ENCODE measurements at regions not wholly inside any gene's neighbourhood (a gene's known extent, or its start where the extent isn't known, plus 50 kb on each side); places are given as distances from the start of the nearest gene placed in this dataset.

DNA sequence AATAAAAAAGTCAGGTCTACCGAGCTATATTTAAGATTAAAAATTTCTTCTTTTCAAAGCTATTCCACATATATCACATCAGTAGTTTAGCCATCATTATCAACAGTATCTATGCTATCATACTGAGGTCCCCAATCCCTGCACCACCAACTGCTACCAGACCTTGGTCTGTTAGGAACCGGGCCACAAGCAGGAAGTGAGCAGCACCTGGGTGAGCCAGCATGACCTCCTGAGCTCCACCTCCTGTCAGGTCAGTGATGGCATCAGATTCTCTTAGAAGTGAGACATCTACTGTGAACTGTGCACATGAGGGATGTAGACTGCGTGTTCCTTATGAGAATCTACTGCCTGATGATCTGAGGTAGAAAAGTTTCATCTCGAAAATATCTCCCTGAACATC is 632.1 kb upstream of the KCND2 start:
- TF ChIP-seq, protein P1, sequence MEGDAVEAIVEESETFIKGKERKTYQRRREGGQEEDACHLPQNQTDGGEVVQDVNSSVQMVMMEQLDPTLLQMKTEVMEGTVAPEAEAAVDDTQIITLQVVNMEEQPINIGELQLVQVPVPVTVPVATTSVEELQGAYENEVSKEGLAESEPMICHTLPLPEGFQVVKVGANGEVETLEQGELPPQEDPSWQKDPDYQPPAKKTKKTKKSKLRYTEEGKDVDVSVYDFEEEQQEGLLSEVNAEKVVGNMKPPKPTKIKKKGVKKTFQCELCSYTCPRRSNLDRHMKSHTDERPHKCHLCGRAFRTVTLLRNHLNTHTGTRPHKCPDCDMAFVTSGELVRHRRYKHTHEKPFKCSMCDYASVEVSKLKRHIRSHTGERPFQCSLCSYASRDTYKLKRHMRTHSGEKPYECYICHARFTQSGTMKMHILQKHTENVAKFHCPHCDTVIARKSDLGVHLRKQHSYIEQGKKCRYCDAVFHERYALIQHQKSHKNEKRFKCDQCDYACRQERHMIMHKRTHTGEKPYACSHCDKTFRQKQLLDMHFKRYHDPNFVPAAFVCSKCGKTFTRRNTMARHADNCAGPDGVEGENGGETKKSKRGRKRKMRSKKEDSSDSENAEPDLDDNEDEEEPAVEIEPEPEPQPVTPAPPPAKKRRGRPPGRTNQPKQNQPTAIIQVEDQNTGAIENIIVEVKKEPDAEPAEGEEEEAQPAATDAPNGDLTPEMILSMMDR (conservative IDR thresholded peaks at IDR 0.05; ENCODE audit: low read depth, low read length), result no peak
- no peak for TF ChIP-seq EZH2 (IDR thresholded peaks at IDR 0.05; ENCODE audit: borderline replicate concordance, low read depth, low read length, poor library complexity, severe bottlenecking)

All from A673 (cell line).